ELR (cell line): ENCODE measurements at regions not wholly inside any gene's neighbourhood (a gene's known extent, or its start where the extent isn't known, plus 50 kb on each side); places are given as distances from the start of the nearest gene placed in this dataset.
"Not testable (repeated sequence)": the region's sequence is repeated elsewhere in the genome, so short reads cannot be mapped to it uniquely, and the experiment has no call there.

Experiments
- DNase-seq: peaks from one replicate; pipeline ENCODE4 v3.0.0-alpha.2; 2015; ENCODE audit warnings: low read depth

DNA sequence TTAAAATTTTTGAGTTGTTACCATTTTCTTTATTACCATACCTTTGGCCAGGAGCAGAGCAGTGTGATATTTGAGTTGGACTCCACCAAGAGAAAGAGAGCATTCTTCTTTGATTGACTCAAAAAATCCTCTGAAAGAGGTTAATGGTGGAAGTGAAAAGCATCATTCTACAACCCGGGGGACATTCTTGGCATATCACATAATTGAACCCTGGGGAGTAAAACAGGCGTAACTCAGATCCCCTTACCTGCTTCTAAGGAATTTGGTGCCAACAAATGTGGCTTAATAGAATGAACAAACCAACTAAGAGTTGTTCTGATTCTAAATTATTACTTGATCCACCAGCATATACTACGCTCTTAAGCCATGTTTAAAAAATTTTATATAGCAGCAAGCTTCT, 351.1 kb upstream of the DEPDC1 start:
- no peak for DNase-seq

DNA sequence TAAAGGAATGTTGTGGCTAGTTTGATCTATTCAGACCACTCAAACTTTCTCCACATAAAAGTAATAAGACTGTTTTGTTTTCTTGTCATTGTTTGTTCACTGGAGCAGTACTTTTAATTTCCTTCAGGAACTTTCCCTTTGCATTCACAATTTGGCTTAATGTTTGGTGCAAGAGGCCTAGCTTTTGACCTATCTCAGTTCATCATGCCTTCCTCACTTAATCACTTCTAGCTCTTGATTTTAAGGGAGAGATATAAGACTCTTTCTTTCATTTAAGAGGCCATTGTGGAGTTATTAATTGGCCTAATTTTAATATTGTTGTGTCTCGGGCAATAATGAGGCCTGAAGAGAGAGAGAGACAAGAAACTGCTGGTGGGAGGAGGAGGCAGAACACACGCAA, 371.7 kb upstream of the DEPDC1 start:
- no peak for DNase-seq

DNA sequence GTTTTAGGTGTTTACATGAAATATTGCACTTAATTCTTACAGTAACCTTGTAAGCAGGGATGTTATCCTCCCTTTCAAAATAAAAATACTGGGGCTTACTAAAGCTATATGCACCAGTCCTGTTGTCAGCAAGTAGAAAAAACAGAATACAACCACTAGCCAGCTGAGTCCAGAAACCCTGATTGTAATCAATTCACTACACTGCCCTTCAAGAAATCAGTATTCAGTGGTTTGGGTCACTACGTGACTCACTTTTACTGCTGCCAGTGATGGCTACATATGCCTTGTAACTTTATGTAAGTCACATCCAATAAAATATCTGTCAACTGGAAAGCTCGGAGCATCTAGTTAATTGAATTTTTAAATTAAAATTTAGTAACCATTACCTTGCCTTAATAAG, 376.3 kb upstream of the DEPDC1 start:
- DNase-seq = no peak

DNA sequence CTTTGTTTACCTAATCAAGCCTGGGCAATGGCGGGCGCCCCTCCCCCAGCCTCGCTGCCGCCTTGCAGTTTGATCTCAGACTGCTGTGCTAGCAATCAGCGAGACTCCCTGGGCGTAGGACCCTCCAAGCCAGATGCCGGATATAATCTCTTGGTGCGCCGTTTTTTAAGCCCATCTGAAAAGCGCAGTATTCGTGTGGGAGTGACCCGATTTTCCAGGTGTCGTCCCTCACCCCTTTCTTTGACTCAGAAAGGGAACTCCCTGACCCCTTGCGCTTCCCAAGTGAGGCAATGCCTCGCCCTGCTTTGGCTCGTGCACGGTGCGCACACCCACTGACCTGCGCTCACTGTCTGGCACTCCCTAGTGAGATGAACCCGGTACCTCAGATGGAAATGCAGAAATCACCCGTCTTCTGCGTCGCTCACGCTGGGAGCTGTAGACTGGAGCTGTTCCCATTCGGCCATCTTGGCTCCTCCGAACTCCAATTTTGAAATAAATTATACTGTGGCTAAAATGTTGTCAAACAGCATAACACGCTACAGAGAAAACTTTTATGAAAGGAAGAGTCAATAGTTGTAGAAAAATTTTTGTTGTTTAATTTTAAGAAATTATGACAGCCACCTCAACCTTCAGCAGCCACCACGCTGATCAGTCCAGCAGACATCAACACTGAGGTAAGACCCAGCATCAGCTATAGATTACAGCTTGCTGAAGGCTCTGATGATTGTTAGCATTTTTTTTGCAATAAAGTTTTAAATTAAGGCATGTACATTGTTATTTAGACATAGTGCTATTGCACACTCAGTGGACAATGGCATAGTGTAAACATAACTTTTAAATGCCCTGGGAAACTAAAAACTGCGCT, 384.7 kb upstream of the DEPDC1 start:
- not testable (repeated sequence) for DNase-seq

DNA sequence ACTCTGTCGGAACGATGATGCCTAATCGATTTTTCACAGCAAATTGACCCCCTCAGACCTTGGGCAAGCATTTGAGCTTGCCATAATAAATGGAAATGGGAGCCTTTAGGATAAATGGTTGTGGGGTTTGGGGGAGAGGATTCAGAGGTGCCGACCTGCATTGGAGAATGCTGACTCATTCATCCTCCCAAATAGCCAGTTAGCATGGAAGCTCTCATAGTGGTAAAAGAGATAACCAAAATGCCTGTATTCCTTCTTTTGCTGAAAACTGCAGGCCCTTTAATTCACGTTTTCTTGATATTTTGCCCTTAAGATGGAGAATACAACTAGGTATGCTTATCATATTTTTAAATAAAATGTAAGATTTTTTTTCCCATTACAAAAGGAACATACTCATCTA, 392.6 kb upstream of the DEPDC1 start:
- DNase-seq = no peak

DNA sequence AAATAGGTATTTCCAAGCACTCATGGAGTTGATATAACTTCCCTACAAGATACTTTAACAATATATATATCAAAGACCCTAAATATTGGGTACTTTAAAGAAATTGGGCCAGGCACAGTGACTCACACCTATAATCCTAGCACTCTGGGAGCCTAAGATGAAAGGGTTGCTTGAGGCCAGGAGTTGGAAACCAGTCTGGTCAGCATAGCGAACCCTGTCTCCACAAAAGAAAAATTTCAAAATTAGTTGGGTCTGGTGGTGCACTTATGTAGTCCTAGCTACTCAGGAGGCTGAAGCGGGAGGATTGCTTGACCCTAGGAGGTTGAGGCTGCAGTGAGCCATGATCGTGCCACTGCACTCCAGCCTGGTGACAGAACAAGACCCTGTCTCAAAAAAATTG, 393.9 kb upstream of the DEPDC1 start:
- no peak for DNase-seq

DNA sequence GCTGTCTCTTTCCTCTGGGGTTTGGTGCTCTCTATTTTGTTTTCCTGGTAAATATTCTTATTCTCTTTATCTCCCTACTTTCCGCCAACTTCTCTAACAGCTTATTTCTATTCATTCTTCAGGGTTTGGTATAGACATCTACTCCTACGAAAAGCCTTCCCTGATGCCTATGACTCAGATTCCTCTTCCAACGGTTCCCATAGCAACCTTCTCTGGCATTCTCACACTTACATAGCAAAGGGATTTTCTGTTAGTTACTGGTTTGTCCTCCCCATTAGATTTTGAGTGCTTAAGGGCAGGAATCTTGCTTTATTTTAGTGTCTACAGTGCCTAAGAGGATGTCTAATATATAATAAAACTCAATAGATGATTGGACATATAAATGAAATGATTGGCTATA, 407.6 kb upstream of the DEPDC1 start:
- DNase-seq = no peak

DNA sequence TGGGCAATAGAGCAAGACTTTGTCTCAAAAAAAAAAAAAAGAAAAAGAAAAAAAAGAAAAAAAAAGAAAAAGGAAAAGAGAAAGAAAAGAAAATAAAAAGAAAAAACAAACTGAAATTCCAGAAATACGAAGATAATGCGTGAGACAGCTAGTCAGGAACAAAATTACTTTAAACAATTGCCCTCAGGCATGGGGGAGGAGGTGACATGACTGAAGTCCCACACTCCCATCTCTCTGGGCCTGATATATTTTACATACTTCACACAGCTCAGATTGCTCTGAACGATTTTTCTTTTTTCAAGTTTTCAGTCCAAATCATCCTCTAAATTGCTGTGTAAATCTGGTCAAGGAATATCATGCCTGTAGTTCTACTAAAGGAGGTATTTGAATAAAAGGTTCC, 409.5 kb upstream of the DEPDC1 start:
- DNase-seq = no peak

DNA sequence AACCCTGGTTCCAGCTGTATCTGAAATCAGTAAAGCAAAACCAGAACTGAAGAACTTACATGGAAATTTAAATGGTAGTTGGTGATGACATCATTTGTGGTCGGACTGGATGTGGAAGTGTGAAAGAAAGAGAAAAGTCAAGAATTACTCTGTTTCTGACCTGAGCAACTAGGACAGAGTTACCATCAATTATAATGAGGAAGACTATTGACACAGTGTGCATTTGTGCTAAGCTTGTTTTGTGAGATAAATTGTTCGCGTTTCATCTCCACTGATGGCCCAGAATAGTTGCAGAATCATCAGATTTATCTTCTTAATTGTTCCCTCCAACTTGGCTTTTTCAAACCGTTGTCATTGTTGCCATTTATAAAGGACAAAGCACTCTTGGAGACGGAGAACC, 410.6 kb upstream of the DEPDC1 start:
- no peak for DNase-seq

DNA sequence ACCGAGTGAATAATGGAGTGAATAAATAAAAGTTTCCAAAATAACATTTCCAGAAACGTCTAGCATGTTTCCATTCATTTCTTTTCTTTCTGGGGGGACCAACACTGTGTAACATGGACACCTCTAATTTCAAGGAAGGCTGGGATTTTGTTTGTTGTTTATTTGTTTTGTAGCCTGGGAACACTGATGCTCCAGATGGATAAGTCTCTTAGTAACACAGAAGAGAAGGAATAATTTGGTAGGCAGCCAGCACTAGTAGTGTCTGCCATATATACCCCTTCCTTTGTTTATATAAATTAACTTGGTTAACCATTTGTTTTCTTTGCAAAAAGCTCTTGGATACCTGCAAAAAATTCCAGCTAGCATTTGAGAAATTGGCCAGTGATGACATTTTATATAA, 411.4 kb upstream of the DEPDC1 start:
- no peak for DNase-seq

DNA sequence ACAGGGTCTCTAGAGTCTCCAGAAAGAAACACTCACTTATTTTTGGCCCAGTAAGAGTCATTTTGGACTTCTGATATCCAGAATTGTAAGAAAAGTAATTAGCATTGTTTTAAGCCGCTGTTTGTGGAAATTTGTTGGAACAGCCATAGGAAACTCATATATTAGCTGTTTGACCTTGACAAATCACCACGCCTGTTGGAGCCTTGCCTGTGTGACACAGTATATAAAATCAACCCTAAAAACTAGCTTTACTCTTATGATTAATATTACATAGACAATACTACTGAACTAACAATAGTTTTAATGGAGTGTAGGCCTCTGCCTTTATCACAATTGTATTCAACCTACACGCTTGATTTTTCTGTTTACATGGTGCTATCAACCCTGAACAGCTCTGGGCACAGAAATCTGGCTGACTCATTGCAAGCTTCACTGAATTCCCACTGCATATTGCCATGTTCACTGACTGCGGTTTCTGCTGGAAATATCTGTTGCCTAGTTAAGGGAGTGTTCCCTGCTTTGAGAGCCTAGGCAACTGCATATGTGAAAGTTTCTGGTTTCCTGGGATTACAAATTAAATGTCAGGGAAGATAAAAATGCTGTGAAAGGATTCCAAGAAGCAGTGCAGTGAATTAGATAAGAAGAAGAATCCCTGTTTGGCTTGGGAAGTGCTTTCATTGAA, 419.5 kb upstream of the DEPDC1 start:
- no peak for DNase-seq

DNA sequence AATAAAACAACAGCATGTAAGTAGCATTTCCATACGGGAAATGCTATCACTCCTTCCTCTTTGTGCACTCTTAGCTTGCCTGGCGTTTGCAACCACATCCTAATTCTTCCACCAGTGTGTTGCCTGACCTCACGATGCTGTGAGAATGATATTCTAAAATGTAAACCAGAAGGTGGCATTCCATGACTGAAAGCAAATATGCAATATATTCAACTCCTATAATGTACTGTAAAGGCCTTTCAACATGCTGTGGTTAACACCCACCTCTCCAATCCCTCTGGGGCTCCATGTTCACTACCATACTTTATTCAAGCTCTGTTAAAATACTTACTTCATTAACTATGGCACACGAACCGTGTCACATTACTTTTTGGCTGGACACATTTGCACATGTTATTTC, 420.6 kb upstream of the DEPDC1 start:
- no peak for DNase-seq

DNA sequence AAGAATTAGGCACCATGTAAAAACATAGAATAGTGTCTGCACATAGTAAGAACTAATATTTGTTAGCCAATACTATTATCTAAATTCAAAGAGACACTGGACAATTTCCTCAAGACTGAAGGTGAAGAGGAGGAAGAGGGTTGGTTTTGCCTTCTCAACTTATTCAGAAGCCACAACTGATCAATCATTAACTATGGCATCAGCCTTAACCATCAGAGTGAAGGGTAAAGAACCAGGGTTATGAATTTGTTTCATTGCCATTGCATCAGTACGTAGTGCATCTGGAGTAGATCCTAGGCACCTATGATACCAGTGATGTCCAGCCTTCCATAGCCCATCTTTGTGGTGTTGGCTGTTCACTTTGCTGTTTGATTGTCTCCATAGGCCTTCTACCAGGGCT, 421.7 kb upstream of the DEPDC1 start:
- DNase-seq = no peak

DNA sequence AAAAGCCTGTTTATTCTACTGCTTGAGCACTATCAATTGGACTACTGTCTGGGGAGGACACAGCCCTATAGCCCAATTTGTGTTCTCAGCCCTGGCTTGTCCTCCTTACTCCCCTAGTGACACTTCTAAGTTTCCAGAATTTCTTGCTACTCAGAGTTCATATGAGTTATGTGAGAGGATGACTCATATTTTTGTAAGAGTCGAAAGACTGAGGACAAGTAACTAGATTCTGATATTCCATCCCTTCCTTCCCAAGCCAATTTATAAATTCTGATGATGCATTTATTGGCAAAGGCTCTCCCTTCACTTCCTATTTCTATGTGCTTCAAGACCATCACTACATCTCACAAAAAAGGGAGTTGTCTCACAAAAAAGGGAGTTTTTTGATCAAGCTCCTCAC, 422.2 kb upstream of the DEPDC1 start:
- no peak for DNase-seq

DNA sequence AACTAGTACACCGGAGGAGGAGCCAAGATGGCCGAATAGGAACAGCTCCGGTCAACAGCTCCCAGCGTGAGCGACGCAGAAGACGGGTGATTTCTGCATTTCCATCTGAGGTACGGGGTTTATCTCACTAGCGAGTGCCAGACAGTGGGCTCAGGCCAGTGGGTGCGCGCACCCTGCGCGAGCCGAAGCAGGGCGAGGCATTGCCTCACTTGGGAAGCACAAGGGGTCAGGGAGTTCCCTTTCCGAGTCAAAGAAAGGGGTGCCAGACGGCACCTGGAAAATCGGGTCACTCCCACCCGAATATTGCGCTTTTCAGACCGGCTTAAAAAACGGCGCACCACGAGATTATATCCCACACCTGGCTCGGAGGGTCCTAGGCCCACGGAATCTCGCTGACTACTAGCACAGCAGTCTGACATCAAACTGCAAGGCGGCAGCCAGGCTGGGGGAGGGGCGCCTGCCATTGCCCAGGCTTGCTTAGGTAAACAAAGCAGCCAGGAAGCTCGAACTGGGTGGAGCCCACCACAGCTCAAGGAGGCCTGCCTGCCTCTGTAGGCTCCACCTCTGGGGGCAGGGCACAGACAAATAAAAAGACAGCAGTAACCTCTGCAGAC, 426.7 kb upstream of the DEPDC1 start:
- not testable (repeated sequence) for DNase-seq

DNA sequence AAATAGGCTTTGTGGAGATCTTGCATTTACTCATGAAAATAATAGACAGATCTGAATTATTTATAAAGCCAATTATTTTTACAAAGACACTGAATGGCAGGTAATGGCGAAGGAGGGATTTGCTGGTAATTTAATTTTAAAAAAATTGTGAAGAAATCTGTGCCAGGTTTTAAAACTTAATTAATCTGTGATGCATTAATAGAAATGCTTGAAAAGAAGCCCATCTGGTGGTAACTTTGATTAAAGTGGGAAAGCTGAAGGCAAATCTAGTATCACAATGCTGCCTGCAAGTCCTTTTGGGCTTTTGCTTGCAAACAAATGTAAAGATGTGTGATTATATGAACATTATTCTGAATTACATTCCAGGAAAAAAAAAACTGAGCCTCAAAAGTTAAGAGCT, 433.2 kb upstream of the DEPDC1 start:
- no peak for DNase-seq

DNA sequence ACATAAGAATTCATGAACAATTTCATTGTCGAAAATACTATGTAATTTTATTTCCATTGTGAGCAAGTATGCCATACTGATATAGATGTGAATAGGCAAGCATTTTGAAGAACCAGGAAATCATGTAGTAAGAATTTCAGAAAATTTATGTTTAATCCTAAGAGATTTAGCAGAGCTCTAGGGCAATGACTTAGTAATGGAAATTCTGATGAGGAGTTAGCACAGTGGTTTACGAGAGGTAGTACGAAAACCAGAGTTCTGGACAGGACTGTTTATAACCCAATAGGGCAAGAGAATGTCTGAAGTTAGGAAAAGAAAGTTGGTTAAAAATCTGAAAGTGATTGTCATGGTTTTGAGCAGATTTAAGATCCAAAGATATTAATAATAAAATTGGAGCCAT, 439.6 kb upstream of the DEPDC1 start:
- no peak for DNase-seq

DNA sequence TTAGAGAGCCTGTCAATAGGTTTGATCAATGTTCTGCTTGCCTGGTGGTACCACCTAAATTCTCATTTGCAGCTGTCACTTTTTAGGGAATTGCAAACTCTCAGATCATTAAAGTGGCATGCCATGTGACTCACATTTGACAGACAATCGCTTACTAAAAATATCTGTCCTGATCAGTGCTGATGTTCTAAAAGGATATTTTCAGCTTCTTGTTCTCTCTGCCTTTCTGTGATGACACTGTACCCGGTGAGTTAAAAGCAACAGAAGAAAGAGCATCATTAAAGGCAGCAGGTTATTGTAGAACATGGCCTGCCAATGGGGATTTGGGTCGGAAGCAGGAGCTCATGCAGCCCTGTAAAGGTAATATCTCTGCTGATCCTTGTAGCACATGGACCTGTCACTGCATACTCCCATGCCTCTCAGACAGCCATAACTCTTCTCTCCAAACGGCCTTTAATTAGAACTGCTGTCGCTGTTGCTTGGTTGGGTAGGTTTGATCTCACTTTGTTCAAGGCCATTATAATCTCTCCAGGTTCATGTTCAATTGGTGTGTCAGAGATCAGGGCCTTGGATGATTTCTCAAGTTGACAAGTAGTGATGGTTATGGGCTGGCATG, 441.3 kb upstream of the DEPDC1 start:
- no peak for DNase-seq

DNA sequence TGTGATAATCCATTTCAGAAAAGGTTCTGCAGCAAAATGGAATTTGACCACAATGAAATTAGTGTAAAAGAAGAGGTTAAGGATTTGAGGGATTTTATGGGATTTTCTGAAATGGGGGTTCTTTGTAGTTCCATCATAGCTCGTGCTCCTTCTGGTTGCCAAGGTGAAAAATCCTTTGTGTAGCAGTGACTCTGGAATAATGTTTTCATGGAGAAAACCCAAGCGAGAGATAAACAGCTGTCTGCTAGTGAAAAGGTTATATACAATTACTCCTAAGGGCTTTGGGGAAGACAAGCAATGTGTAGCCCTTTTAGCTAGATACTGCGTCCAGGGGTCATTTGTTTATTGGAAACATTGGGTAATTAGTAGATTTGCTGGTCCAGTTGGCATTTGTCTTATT, 453.2 kb upstream of the DEPDC1 start:
- DNase-seq = no peak

DNA sequence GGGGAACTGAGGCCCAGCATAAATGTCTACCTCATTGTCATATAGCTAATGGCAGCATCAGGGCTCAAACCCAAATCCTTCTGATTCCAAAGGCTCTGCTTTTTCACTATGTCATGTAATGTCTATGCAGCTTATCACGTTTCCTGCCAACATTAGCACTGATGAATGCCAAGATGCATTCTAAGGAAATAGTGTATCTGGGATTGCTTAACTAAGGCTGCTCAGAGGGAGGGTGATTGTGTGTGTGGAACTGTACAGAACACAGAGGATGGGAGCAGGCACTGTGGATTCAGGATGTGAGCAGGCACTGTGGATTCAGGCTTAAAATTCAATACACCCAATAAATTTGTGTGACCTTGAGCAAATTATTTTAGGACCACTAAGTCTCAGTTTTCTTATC, 456.4 kb upstream of the DEPDC1 start:
- no peak for DNase-seq

DNA sequence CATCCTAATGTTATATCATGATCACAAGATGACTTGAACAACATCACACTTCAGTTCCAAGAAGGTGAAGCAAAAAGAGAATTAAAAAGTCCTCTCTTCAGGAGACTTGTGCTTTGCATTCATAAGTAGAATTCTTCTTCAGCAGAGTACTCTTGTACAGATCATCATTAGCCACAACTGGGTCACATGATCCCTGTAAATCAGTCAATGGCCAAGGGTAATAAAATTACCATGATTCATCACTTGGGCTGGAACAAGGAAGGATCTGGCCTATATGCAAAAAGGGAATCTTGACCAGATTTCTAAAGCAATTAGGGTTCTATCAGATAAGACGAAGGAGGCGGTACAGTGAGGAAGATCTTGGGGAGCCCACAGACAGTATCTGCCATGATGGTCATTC, 458.0 kb upstream of the DEPDC1 start:
- no peak for DNase-seq

DNA sequence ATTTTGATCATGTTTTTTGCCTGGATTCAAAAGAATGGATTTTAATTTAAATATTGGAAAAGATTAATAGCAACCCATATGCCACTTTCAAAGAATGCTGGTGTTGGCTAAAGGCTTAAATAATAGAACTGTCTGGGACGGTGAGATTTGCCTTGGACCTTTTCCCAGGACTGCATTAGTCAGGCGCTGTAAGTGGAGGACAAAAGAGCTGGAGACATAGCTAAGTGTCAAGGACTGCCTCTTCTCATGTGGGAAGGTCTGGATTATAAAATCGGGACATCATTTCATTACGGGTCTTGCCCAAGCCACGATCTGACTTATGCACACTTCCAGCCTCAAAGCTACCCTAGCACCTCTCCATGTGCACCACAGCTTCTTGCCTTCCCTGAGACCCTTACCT, 458.5 kb upstream of the DEPDC1 start:
- no peak for DNase-seq

DNA sequence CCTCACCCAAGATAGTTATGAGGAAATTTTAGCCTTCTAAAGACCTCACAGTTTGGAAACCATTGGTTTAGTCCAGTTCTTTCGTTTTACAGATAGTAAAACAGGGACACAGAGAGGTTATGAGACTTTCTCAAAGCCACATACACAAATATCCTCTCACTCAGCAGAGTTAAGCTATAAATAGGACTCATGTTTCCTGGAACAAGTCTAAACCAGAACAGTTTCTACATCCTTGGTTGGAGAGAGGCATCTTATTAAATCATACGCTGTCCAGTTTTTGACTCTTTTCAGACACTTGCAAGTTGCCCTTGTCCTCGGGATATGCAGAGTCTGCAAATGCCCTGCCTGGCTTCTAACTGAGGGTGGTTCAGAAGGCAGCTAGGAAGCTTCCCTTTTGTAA, 462.1 kb upstream of the DEPDC1 start:
- DNase-seq = no peak
